ENCODE measurements at regions not wholly inside any gene's neighbourhood (a gene's known extent, or its start where the extent isn't known, plus 50 kb on each side); places are given as distances from the start of the nearest gene placed in this dataset.

DNA sequence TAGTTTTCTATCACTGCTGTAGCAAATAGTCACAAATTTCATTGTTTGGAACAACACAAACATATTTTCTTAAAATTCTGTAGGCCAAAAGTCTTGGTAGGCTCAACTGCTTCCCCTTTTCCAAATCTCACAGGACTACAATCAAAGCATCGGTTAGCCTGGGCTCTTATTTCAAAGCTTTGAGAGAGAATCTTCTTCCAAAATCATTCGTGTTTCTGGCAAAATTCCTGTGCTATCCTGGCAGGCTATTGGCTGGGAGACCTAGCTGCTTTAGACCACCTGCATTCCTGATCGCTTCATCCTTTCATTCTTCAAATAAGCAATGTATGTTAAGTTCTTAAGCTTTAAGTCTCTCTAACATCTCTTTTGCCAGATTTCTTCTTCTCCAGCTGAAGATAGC lies 629.8 kb upstream of the CDH18 start:
- Histone ChIP-seq H3K9me3 (no peaks in the 10 kb centered on the region), H3K27me3 (no peaks in the 10 kb centered on the region), H3K27ac (no peak overlapping the region), H3K4me3 (no peak overlapping the region), H3K36me3 (replicated peaks in 1 of 2; ENCODE audit: insufficient read depth in 1 of 2, low read depth in 2 of 2) (no peaks in the 10 kb centered on the region), H3K4me1 (no peaks in the 10 kb centered on the region)
- intact Hi-C loops (cut with DNase I): no loop called here
- ATAC-seq: no peak
- DNase-seq: no peak
- TF ChIP-seq, protein P1, sequence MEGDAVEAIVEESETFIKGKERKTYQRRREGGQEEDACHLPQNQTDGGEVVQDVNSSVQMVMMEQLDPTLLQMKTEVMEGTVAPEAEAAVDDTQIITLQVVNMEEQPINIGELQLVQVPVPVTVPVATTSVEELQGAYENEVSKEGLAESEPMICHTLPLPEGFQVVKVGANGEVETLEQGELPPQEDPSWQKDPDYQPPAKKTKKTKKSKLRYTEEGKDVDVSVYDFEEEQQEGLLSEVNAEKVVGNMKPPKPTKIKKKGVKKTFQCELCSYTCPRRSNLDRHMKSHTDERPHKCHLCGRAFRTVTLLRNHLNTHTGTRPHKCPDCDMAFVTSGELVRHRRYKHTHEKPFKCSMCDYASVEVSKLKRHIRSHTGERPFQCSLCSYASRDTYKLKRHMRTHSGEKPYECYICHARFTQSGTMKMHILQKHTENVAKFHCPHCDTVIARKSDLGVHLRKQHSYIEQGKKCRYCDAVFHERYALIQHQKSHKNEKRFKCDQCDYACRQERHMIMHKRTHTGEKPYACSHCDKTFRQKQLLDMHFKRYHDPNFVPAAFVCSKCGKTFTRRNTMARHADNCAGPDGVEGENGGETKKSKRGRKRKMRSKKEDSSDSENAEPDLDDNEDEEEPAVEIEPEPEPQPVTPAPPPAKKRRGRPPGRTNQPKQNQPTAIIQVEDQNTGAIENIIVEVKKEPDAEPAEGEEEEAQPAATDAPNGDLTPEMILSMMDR (IDR thresholded peaks at IDR 0.05): no peak
- WGBS, 2 donors: 67% methylated on average over 3 of the region's 3 CpGs

DNA sequence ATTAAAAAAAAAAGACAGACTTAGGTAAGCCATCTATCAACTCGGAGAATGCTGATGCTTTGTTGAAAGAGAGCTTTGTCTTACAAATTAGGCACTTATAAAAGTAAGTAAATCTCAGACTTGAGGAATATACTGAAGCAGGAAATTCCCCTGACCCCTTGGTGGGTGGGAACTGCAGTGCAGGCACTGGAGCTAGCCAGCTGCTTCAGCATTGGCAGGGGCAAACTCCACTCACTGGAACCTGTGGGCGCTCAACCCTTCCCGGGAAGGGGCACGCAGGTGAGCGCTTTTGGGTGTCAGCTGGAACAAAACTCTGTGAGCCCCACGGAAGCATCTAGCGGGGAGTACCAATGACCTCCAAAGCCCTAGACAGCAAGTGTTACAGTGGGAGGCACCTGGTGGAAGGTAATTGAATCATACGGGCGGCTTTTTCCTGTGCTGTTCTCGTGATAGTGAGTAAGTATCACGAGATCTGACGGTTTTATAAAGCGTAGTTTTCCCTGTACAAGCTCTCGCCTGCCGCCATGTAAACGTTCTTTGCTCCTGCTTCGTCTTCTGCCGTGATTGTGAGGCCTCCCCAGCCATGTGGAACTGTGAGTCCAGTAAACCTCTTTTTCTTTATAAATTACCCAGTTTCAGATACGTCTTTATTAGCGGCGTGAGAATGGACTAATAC lies 628.0 kb upstream of the CDH18 start:
- ATAC-seq (no peak), DNase-seq (no peak)
- intact Hi-C loops (cut with DNase I): no loop called here
- no peaks in the 10 kb centered on the region for H3K9me3 ChIP-seq
- no peak overlapping the region for H3K4me3 ChIP-seq
- 86 to 87% methylated on average over 20 to 21 of the region's 21 CpGs for WGBS, 2 donors
- H3K27me3 ChIP-seq: no peaks in the 10 kb centered on the region
- no peaks in the 10 kb centered on the region for H3K4me1 ChIP-seq
- H3K36me3 ChIP-seq (replicated peaks in 1 of 2; ENCODE audit: insufficient read depth in 1 of 2, low read depth in 2 of 2): no peaks in the 10 kb centered on the region
- TF ChIP-seq, protein P1 (IDR thresholded peaks at IDR 0.05): no peak
- TF ChIP-seq POLR2A (IDR thresholded peaks at IDR 0.05): no peak
- no peak overlapping the region for H3K27ac ChIP-seq

DNA sequence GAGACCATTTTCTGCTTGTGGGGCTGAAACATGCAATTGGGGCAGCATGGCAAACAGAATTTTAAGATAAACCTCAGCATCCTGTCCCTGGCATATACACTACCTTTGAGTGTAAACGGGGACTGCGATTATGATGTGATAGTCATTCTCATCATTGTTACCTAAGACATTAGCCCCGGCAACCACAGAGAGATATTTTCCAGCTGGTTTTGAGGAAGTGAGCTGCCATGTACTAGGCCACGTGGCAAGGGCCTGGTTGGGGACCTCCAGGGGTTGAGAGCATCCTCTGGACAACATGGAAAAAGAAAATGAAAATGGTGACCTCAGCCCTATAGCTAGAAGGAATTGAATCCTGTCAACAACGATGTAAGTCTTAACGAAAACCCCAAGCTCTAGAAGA lies 623.6 kb upstream of the CDH18 start:
- H3K9me3 ChIP-seq: no peaks in the 10 kb centered on the region
- WGBS, 2 donors: 71 to 87% methylated on average over 6 of the region's 6 CpGs
- no peaks in the 10 kb centered on the region for H3K4me1 ChIP-seq
- intact Hi-C loops (cut with DNase I): no loop called here
- H3K4me3 ChIP-seq: no peak overlapping the region
- no peaks in the 10 kb centered on the region for H3K36me3 ChIP-seq (replicated peaks in 1 of 2; ENCODE audit: insufficient read depth in 1 of 2, low read depth in 2 of 2)
- no peak for DNase-seq
- no peak for ATAC-seq
- H3K27me3 ChIP-seq: no peaks in the 10 kb centered on the region
- no peak for TF ChIP-seq POLR2A (IDR thresholded peaks at IDR 0.05)
- TF ChIP-seq, protein P1 (IDR thresholded peaks at IDR 0.05): no peak
- no peak overlapping the region for H3K27ac ChIP-seq

DNA sequence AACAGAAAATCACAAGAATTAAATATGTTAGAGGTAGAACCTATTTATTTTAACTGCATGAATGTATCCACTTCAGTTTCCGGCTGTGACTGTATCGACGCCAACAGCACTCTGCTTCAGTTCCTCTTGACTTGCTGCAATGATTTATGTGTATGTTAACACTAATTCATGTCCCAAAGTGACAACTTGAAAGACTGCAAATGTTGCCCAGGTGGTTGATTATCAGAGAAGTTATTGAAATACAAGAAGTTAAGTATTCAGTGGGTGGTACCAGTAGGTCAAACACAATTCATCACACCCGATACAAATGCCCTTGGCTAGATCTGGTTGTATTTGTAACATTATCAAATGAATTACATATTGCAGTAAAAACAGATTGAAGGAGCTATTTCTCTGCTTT lies 622.7 kb upstream of the CDH18 start:
- no peak for DNase-seq
- H3K36me3 ChIP-seq (replicated peaks in 1 of 2; ENCODE audit: insufficient read depth in 1 of 2, low read depth in 2 of 2): no peaks in the 10 kb centered on the region
- intact Hi-C loops (cut with DNase I): no loop called here
- WGBS, 2 donors: 17 to 26% methylated on average over 4 of the region's 4 CpGs
- H3K9me3 ChIP-seq: no peaks in the 10 kb centered on the region
- H3K4me3 ChIP-seq: no peak overlapping the region
- ATAC-seq: no peak
- TF ChIP-seq, protein P1 (IDR thresholded peaks at IDR 0.05): no peak
- no peak for TF ChIP-seq POLR2A (IDR thresholded peaks at IDR 0.05)
- H3K4me1 ChIP-seq: no peaks in the 10 kb centered on the region
- H3K27me3 ChIP-seq: no peaks in the 10 kb centered on the region
- no peak overlapping the region for H3K27ac ChIP-seq

DNA sequence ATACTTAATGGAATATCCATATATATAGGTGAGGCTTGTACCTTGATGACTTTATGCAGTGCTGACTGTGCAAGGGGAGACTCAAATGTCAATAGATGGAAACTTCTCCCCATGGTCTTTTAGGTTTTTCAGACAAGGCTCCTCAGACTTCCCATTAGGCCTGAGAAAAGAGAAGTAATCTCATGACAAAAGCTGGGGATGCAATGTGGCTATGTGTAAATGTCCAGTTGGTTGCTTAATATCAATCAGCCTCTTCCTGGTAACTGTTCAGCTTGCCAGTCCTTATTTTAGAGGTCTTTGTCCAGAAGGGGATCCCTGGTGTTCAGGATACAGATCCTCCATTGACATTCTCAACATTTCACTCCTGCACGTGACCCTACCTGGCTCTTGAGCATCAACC lies 621.1 kb upstream of the CDH18 start:
- Histone ChIP-seq H3K27me3 (no peaks in the 10 kb centered on the region), H3K27ac (no peak overlapping the region), H3K4me3 (no peak overlapping the region), H3K9me3 (no peaks in the 10 kb centered on the region), H3K4me1 (no peaks in the 10 kb centered on the region), H3K36me3 (replicated peaks in 1 of 2; ENCODE audit: insufficient read depth in 1 of 2, low read depth in 2 of 2) (no peaks in the 10 kb centered on the region)
- intact Hi-C loops (cut with DNase I): no loop called here
- no peak for DNase-seq
- 88 to 93% methylated on average over 1 of the region's 1 CpG for WGBS, 2 donors
- TF ChIP-seq POLR2A (IDR thresholded peaks at IDR 0.05): no peak
- TF ChIP-seq, protein P1 (IDR thresholded peaks at IDR 0.05): no peak
- no peak for ATAC-seq
